HG02943 (cell line): ENCODE measurements at regions not wholly inside any gene's neighbourhood (a gene's known extent, or its start where the extent isn't known, plus 50 kb on each side); places are given as distances from the start of the nearest gene placed in this dataset.
"Not testable (repeated sequence)": the region's sequence is repeated elsewhere in the genome, so short reads cannot be mapped to it uniquely, and the experiment has no call there.

Source experiments
- ATAC-seq: cut with Tn5 transposase; IDR thresholded peaks from one replicate; pipeline ENCODE4 v1.9.1; 2021; ENCODE audit warnings: mild to moderate bottlenecking, low read depth, moderate library complexity; ENCODE audit not compliant: unreplicated experiment

DNA sequence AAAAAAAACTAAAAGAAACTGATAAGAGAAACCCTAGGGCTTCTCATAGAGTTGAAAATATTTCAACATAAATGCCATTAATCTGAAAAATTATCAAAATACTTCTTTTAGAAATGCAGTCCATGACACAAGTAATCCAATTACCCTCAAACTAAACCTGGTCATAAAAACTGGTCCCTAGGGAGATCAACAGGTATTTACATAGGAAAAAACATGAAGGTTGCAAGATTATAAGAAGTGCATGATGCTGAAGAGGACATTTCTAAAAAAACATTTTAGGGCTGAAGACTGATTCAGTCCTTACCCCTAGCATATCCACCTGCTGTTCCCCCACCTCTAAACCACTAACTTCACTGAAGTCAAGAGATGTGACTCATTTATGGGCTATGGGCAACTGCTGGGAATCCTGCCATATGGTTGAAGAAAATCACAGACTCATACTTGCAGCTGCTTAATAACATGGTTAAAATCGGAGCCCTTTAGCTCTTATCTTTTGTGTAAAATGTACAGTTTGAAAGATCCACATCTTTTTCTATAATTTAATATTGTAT, 131.0 kb upstream of the RUNX1 start:
- no peak for ATAC-seq

DNA sequence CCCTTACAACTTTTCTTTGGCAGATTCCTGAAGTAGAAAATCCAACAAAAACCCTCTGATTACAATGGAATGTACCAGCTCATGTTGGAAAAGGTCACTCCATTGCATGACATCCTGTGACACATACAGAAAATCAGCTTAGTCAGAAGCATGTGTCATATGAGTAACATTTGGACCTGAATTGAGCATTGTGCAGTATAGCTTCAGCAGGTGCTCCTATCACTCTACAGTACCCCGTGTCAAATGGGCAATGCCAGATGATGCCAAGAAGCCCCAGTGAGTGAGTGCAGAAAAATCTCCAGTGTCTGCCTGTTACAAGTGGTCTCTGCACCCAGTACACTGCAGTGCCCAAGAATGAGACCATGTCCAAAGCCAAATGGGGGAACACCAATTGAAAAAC, 129.7 kb upstream of the RUNX1 start:
- ATAC-seq: no peak

GRCh38 chr21:35178098-35178497, 129.0 kb upstream of the RUNX1 start:
- ATAC-seq: no peak

- ATAC-seq: no peak
Observed at GRCh38 chr21:35172231-35172630, 123.1 kb upstream of the RUNX1 start.

- ATAC-seq: no peak
Observed at GRCh38 chr21:35171385-35171784, 122.3 kb upstream of the RUNX1 start.

DNA sequence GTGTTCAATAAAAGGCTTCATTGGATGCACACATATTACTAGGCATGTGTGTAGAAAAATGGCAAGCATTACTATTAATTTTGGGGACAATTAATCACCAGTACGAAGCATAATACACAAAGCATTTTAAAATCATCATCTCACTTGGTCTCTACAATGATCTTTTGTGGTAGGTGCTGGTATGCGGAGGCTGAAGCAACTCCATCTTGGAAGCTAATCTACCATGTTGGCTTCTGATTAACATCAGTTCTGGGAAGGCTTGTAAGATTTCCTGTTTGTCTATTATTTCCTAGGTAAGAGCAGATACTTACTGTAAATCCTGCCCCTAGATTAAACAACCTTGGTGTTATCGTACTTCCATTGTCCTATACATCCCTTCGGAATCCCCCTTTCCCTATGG, 121.7 kb upstream of the RUNX1 start:
- no peak for ATAC-seq

DNA sequence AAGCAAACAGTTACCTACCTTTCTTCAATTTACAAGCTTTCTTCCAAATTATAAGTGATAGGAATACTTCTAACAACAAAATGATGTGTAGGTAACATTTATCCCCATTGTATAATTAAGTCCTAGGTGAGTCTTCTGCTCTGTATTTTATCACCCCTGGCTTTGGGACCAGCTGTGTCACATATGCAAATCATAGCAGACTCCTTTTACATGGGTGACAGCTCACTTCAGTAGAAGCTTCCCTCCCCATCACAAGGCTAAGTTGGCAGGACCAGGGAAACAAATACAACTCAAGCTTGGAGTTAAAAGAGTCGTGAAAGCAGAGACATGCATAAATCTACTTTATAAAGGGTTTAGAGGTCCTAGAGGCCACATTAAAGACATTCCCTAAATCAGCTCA, 121.1 kb upstream of the RUNX1 start:
- no peak for ATAC-seq

- ATAC-seq: no peak
Observed at GRCh38 chr21:35169574-35169973, 120.5 kb upstream of the RUNX1 start.

GRCh38 chr21:35168735-35169134, 119.6 kb upstream of the RUNX1 start:
- ATAC-seq: no peak

DNA sequence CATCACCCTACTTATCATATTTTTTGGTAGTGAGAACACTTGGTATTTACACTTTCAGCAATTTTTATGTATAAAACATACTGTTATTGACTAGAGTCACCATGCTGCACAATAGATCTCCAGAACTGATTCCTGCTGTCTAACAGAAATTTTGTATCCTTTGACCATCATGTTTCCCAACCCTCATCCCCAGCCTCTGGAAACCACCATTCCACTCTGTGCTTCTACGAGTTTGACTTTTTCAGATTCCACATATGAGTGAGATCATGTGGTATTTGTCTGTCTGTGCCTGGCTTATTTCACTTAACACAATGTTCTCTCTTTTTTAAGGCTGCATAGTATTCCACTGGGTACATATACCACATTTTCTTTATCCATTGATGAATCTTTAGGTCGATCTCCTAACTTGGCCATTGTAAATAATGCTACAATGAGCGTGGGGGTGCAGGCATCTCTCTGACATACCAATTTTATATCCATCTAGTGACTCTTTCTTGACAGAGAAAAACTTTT, 115.9 kb upstream of the RUNX1 start:
- ATAC-seq: no peak

DNA sequence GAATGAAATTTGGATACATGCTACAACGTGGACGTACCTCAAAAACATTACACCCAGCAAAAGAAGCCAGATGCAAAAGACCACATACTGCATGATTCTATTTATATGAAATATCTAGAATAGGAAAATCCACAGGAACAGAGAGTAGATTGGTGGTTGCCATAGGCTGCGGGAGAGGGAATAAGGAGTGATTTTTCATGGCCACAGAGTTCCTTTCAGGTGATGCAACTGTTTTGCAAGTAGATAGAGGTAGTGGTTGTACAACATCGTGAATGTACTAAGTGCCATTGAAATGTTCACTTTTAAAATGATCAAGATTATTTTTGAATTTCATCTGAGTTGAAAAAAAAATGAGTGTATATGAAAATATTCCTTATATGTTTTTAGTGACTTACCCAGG, 115.3 kb upstream of the RUNX1 start:
- ATAC-seq: no peak

DNA sequence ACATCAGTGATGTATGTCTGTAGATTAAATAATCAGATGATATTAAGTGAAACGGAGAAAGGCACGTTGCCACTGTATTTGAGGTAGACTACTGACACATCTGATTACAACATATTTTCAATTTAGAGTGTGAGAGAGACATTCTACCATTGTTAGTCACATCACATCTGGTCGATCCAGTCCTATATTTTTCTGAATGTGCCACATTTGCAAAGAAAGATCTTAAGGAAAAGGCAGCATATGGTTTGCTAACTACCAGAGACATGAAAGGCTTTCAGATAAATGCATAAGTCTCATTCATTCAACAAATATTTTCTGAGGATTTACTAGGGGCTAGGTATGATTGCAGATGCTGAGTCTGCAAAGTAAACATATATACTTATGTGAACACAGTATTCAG, 114.3 kb upstream of the RUNX1 start:
- ATAC-seq: no peak

DNA sequence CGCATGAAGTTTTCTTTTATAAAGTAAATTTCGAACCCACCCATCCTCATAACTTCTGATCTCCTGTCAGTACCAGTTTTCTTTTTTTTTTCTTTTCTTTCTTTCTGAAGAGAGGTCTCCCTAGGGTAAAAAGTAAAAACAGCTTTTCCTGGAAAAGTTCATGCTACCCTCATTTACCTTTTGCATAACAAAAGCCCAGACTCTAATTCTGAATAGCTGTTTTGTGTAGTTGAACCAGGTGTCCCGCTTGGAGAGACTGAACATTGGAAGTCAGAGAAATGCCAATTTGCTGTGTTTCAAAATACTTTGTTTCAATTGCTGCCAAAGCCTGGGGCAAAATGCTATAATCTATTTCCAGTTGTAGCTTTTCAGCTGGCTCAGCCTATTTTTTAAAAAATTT, 113.7 kb upstream of the RUNX1 start:
- no peak for ATAC-seq

- no peak for ATAC-seq
Observed at GRCh38 chr21:35159881-35160280, 110.8 kb upstream of the RUNX1 start.

GRCh38 chr21:35157374-35157773, 108.3 kb upstream of the RUNX1 start:
- ATAC-seq: not testable (repeated sequence)

GRCh38 chr21:35156293-35157278, 107.5 kb upstream of the RUNX1 start:
- ATAC-seq: no peak

- no peak for ATAC-seq
Observed at GRCh38 chr21:35154788-35155187, 105.7 kb upstream of the RUNX1 start.

DNA sequence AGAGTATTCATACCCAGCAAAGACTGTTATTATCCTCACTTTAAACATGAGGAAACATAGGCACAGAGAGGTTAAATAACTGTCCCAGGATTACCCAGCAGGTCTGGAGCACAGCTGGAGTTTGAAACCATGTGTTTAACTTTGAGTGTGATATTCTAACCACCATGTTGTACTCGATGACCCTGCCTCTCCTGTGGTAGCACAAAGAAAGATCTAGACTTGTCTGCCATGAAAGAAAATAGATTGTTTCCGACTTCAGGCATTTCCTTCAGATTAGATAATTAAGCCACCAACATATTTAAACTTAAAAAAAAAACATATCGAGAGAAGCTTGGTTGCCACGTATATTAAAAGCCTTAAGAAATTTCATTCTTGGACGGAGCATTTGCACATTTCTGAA, 104.6 kb upstream of the RUNX1 start:
- ATAC-seq: no peak

GRCh38 chr21:35150562-35151226, 101.6 kb upstream of the RUNX1 start:
- no peak for ATAC-seq

GRCh38 chr21:35149698-35150097, 100.6 kb upstream of the RUNX1 start:
- no peak for ATAC-seq

DNA sequence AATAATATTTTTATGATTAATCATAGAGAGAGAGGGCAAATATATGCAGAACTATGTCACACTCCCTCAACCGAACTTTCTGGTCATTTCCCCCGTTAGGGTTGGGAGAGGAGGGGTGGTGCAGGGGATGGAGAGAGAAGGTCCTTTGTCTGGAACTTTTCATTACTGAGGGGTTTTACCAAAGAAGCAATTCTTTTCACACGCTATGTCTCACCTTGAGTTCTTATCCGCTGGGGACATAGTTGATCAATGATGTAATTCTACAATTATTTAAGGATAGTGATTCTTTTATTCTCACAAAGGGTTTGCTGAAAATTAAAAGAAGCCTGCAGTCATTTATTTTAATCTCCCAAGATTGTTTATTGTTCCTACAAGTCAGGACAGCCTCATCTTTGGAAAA, 98.3 kb upstream of the RUNX1 start:
- no peak for ATAC-seq
